HepG2 (cell line): ENCODE measurements at regions not wholly inside any gene's neighbourhood (a gene's known extent, or its start where the extent isn't known, plus 50 kb on each side); places are given as distances from the start of the nearest gene placed in this dataset.

Experiments
- ASH2L ChIP-seq: fragments of 300-600, 200-600 bp; sonication (generic); IDR thresholded peaks from 2 replicates; pipeline ENCODE4 v1.7.0; 2017; ENCODE audit warnings: low read depth, mild to moderate bottlenecking, moderate library complexity, mixed read lengths, low read length; ENCODE audit not compliant: insufficient read length
- ELF1 ChIP-seq: sonication (generic); formaldehyde crosslinking; IDR thresholded peaks from 2 replicates; pipeline ENCODE4 v1.4.0; 2020; ENCODE audit warnings: missing genetic modification reagents
- IRF2 ChIP-seq: IDR thresholded peaks from 2 replicates; pipeline ENCODE4 v1.6.1; 2018; ENCODE audit warnings: missing genetic modification reagents, missing compliant biosample characterization
- KDM5B ChIP-seq: sonication (generic); formaldehyde crosslinking; IDR thresholded peaks from 2 replicates; pipeline ENCODE4 v1.4.0; 2020; ENCODE audit warnings: missing genetic modification reagents, mild to moderate bottlenecking, borderline replicate concordance
- KLF9 ChIP-seq: IDR thresholded peaks from 2 replicates; pipeline ENCODE4 v1.6.1; 2016; ENCODE audit warnings: low read depth
- POLR2AphosphoS5 ChIP-seq: IDR thresholded peaks from 2 replicates; pipeline ENCODE4 v1.6.1; 2012; ENCODE audit warnings: low read depth, low read length
- RFX5 ChIP-seq: IDR thresholded peaks from 2 replicates; pipeline ENCODE4 v1.6.1; 2011; ENCODE audit warnings: low read depth, low read length, improper control_type of control experiment
- YY1 ChIP-seq: IDR thresholded peaks from 2 replicates; pipeline ENCODE4 v1.6.1; 2011; ENCODE audit warnings: low read length, low read depth, moderate library complexity, mild to moderate bottlenecking; ENCODE audit not compliant: insufficient read depth, insufficient replicate concordance
- ZBTB49 ChIP-seq: sonication (generic); formaldehyde crosslinking; IDR thresholded peaks from 2 replicates; pipeline ENCODE4 v1.4.0; 2020; ENCODE audit warnings: missing genetic modification reagents, borderline replicate concordance
- ZNF18 ChIP-seq: sonication (generic); formaldehyde crosslinking; IDR thresholded peaks from 2 replicates; pipeline ENCODE4 v1.8.0; 2022; ENCODE audit warnings: mild to moderate bottlenecking, missing genetic modification reagents; ENCODE audit not compliant: insufficient replicate concordance
- ZNF274 ChIP-seq: sonication (generic); formaldehyde crosslinking; IDR thresholded peaks from 2 replicates; pipeline ENCODE4 v1.5.1; 2020; ENCODE audit warnings: mild to moderate bottlenecking, missing genetic modification reagents
- TF ChIP-seq, protein P1 (sequence below): sonication (generic); formaldehyde crosslinking; IDR thresholded peaks from 2 replicates; pipeline ENCODE4 v1.5.0; 2020; ENCODE audit warnings: mild to moderate bottlenecking, missing genetic modification reagents, moderate library complexity
- TF ChIP-seq, protein P2 (sequence below): IDR thresholded peaks from 2 replicates; pipeline ENCODE4 v1.6.1; 2016; ENCODE audit warnings: control low read depth

DNA sequence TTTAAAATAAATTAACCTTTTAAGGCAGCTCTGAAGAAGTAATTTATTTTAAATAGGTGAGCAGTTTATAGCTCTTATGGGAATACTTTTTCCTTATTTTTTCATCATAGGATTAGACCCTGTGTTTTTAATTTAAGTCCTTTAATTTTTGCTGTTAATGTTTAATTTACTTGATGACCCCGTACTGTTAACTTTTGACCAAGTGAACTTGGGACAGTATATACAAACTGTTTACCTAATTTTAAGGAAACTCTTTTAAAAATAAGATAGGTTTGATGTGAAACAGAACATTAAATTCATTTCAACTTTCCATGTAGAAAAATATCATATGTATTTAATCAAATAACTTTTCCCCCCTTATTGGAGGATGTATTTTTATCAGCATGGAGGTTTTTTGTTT is 74.4 kb downstream of the KCNRG start:
- TF ChIP-seq, protein P1, sequence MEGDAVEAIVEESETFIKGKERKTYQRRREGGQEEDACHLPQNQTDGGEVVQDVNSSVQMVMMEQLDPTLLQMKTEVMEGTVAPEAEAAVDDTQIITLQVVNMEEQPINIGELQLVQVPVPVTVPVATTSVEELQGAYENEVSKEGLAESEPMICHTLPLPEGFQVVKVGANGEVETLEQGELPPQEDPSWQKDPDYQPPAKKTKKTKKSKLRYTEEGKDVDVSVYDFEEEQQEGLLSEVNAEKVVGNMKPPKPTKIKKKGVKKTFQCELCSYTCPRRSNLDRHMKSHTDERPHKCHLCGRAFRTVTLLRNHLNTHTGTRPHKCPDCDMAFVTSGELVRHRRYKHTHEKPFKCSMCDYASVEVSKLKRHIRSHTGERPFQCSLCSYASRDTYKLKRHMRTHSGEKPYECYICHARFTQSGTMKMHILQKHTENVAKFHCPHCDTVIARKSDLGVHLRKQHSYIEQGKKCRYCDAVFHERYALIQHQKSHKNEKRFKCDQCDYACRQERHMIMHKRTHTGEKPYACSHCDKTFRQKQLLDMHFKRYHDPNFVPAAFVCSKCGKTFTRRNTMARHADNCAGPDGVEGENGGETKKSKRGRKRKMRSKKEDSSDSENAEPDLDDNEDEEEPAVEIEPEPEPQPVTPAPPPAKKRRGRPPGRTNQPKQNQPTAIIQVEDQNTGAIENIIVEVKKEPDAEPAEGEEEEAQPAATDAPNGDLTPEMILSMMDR (CRISPR knock-in tag) = no peak
- no peak for TF ChIP-seq ZBTB49 (CRISPR knock-in tag)
- TF ChIP-seq ZNF274 (CRISPR knock-in tag) = no peak
- TF ChIP-seq YY1 = no peak
- no peak for TF ChIP-seq ASH2L
- no peak for TF ChIP-seq KDM5B
- TF ChIP-seq, protein P2, sequence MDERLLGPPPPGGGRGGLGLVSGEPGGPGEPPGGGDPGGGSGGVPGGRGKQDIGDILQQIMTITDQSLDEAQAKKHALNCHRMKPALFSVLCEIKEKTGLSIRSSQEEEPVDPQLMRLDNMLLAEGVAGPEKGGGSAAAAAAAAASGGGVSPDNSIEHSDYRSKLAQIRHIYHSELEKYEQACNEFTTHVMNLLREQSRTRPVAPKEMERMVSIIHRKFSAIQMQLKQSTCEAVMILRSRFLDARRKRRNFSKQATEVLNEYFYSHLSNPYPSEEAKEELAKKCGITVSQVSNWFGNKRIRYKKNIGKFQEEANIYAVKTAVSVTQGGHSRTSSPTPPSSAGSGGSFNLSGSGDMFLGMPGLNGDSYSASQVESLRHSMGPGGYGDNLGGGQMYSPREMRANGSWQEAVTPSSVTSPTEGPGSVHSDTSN (CRISPR knock-in tag) = no peak
- no peak for TF ChIP-seq ELF1
- no peak for TF ChIP-seq IRF2 (CRISPR knock-in tag)
- no peak for TF ChIP-seq RFX5
- no peak for TF ChIP-seq ZNF18 (CRISPR knock-in tag)
- no peak for TF ChIP-seq KLF9 (CRISPR knock-in tag)
- TF ChIP-seq POLR2AphosphoS5 = no peak
